ENCODE measurements at regions not wholly inside any gene's neighbourhood (a gene's known extent, or its start where the extent isn't known, plus 50 kb on each side); places are given as distances from the start of the nearest gene placed in this dataset.

GRCh38 chr15:97585408-97585807 lies 375.1 kb upstream of the ARRDC4 start:
- FAIRE-seq = no peak

GRCh38 chr15:97592778-97593177 lies 367.7 kb upstream of the ARRDC4 start:
- DNase-seq (ENCODE audit: extremely low spot score, insufficient read length, low read depth) (no peak), FAIRE-seq (no peak)

More at GRCh38 chr15:97585408-97585807, 375.1 kb upstream of the ARRDC4 start:
- DNase-seq (ENCODE audit: extremely low spot score, insufficient read length, low read depth) = no peak

- DNase-seq (ENCODE audit: extremely low spot score, insufficient read length, low read depth) (no peak), FAIRE-seq (no peak)
Measured at GRCh38 chr15:97597801-97598200, 362.7 kb upstream of the ARRDC4 start.

DNA sequence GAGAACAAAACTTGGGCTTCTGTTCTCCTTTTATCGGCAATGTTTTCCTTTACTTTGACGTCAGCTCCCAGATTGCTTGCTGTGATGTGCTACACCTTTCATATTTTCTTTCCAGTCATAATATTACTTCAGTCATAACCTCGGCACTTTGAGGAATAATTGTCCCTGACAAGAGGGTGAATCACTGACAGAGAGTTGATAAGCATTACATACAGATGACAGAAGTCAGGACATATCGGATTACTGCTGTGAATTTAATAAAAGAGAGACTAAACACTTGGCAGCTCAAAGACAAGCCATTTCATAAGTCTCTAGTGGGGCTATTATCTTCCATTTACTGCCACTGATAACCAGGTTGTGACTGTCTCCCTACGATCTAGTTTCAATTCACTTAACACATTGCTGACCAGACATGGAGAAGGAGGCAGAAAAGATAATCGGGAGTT lies 362.1 kb upstream of the ARRDC4 start:
- DNase-seq (ENCODE audit: extremely low spot score, insufficient read length, low read depth) (no peak), FAIRE-seq (no peak)

DNA sequence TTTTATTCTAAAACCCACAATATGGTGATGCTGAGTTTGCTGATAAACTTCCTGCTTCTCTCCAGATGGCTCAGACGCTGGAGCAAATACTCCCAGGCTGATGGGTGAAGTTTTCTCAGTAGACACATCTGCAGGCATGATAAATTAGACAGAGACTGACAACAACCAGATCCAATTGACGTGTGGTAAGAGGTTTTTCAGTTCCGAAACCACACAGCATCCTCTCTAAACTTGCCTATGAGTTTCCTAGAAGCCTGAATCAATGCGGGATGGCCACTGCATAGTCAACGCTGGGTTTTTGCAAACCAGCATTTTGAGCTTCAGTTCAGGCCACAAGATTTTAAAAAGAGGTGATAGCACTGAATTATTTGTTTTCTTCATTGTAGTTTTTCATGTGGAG lies 360.3 kb upstream of the ARRDC4 start:
- FAIRE-seq = no peak
- DNase-seq (ENCODE audit: extremely low spot score, insufficient read length, low read depth) = no peak

- no peak for FAIRE-seq
- DNase-seq (ENCODE audit: extremely low spot score, insufficient read length, low read depth) = no peak
Measured at GRCh38 chr15:97604677-97605076, 355.8 kb upstream of the ARRDC4 start.

DNA sequence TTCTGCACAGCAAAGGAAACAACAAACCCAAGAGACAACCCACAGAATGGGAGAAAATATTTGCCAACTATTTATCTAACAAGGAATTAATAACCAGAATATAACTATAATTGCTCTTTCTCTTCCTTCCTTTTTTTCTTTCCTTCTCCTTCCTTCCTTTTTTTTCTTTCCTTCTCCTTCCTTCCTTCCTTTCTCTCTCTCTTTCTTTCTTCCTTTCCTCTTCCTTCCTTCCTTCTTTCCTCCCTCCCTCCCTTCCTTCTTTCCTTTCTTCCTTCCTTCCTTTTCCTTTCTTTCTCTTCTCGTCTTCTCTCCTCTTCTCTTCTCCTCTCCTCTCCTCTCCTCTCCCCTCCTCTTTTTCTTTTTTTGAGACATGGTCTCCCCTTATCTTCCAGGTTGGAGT lies 345.4 kb upstream of the ARRDC4 start:
- FAIRE-seq (no peak), DNase-seq (ENCODE audit: extremely low spot score, insufficient read length, low read depth) (no peak)

GRCh38 chr15:97623091-97623661 lies 337.3 kb upstream of the ARRDC4 start:
- FAIRE-seq (no peak), DNase-seq (ENCODE audit: extremely low spot score, insufficient read length, low read depth) (no peak)

GRCh38 chr15:97627634-97628033 lies 332.9 kb upstream of the ARRDC4 start:
- DNase-seq (ENCODE audit: extremely low spot score, insufficient read length, low read depth) (no peak), FAIRE-seq (no peak)

GRCh38 chr15:97645758-97646157 lies 314.7 kb upstream of the ARRDC4 start:
- no peak for DNase-seq (ENCODE audit: extremely low spot score, insufficient read length, low read depth)

DNA sequence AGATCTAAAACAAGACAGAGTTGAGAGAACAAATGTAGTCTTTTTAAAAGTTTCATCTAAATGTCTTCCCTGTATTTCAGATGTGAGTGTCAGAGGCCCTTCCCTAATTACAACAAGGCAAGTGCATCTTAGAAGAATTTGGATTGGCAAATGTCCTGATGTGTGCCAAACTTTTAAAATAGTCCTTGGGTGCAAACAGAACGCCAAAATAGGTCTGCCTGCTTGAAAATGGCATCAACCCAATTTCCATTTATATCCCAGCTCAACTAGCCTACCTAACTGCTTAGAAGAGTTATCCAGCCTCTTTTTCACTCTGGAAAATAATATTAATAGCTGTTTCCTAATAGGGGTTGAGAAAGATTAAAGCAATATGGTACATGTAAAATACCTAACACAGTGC lies 311.8 kb upstream of the ARRDC4 start:
- no peak for FAIRE-seq
- no peak for DNase-seq (ENCODE audit: extremely low spot score, insufficient read length, low read depth)

More at GRCh38 chr15:97645758-97646157, 314.7 kb upstream of the ARRDC4 start:
- FAIRE-seq = no peak

DNA sequence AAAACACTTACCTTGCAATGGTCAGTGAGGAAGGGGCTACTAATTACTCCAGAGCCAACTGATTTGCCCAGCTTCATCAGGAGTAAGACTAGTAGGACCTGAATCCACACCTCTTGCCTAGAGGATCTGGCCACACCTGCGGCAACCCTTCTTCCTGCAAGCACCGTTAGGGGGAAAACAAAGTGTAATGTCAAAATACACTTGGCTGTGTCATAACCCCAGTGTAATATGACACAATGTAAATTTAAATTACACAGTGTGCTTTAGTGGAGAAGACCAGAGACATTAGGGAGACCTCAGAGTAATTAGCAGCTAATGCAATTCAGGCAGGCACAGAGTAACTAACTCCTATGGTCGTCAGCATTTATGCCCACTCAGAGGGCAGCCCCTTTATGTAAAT lies 308.5 kb upstream of the ARRDC4 start:
- FAIRE-seq (no peak), DNase-seq (ENCODE audit: extremely low spot score, insufficient read length, low read depth) (no peak)

GRCh38 chr15:97652700-97653167 lies 307.8 kb upstream of the ARRDC4 start:
- FAIRE-seq (no peak), DNase-seq (ENCODE audit: extremely low spot score, insufficient read length, low read depth) (no peak)

DNA sequence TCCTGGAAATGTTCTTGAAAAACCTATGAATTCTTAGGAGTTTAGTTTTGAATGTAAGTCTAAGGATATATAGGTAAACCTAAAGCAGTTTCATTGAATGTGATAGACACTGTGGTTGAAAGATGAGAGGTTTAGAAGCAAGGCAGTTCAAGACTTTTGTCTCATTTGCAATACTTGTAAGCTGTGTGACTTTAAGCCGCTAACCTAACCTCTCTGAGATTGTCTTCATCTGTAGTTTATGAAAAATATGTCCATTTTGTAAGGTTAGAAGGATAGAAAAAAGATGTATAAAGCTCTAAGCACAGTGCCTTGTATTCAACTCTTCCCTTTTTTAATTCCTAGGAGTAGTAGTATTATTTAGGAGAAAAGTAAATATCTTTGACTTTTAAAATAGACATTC lies 306.6 kb upstream of the ARRDC4 start:
- FAIRE-seq = no peak

GRCh38 chr15:97654481-97655076 lies 305.9 kb upstream of the ARRDC4 start:
- DNase-seq (ENCODE audit: extremely low spot score, insufficient read length, low read depth) = no peak
- no peak for FAIRE-seq

More for the DNA sequence above, 306.6 kb upstream of the ARRDC4 start:
- no peak for DNase-seq (ENCODE audit: extremely low spot score, insufficient read length, low read depth)

DNA sequence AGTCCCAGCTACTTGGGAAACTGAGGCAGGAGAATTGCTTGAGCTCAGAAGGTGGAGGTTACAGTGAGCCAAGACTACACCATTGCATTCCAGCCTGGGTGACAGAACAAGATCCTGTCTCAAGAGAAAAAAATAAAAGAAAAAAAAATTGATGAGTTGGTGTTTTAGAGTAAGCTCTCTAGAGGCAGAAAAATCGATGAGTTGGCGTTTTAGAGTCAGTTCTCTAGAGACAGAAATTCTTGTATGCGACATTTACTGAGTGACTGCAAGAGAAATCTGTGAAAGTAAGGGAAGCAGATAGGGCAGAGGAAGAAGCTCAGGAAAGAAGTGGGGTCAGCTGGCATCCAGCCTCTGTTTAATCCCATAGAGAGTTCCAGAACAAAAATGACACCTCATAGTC lies 298.7 kb upstream of the ARRDC4 start:
- DNase-seq (ENCODE audit: extremely low spot score, insufficient read length, low read depth) = no peak
- no peak for FAIRE-seq

DNA sequence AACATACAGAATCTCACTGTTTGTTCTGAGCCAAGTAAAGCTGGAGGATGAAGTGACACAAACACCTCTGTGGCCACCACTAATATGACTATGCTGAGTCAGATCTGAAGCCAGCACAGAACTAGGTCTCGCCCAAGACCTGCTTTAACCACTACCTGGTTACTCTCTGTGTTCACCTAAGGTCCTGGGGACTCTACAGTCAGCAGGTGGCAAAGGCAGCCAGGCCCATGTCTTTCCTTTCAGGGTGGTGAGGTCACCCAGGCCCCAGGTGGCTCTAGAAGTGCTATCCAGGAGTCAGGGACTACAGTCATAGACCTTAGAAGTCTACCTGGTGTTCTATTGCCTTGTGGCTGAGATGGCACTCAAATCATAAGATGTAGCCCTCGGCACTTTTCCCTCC lies 287.9 kb upstream of the ARRDC4 start:
- no peak for FAIRE-seq
- DNase-seq (ENCODE audit: extremely low spot score, insufficient read length, low read depth) = no peak

- FAIRE-seq (no peak), DNase-seq (ENCODE audit: extremely low spot score, insufficient read length, low read depth) (no peak)
Measured at GRCh38 chr15:97678656-97679055, 281.8 kb upstream of the ARRDC4 start.

DNA sequence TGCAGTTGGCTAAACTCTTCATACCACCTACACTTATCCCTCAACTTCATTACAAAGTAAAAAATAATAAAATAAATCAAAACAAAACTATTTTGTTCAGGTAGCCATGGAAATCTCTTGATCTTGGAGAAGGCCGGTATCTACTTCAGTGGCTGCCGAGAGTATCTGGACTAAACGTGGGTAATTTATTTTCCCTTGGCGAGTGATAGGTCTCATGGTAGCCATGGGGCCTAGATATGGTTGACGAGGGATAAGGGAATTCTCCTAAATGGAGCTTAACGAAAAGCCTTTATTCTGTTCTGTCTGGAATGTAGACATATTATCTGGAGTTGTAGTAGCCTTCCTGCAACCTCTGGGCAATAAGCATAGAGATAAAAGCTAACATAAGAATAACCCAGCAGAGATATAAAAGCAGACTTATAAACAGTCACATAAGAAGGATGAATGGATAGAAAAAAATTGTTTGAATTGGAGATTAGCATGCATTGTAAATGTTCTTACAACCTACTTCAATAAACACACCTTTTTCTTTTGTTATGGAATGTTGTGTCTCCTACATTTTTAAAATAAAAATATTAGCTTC lies 281.3 kb upstream of the ARRDC4 start:
- no peak for FAIRE-seq
- DNase-seq (ENCODE audit: extremely low spot score, insufficient read length, low read depth) = no peak

- DNase-seq (ENCODE audit: extremely low spot score, insufficient read length, low read depth) (no peak), FAIRE-seq (no peak)
Measured at GRCh38 chr15:97680606-97681220, 279.8 kb upstream of the ARRDC4 start.

GRCh38 chr15:97683831-97684230 lies 276.7 kb upstream of the ARRDC4 start:
- no peak for DNase-seq (ENCODE audit: extremely low spot score, insufficient read length, low read depth)
- FAIRE-seq = no peak
